HG03045 (cell line): ENCODE measurements at regions not wholly inside any gene's neighbourhood (a gene's known extent, or its start where the extent isn't known, plus 50 kb on each side); places are given as distances from the start of the nearest gene placed in this dataset.
"Not testable (repeated sequence)": the region's sequence is repeated elsewhere in the genome, so short reads cannot be mapped to it uniquely, and the experiment has no call there.

Source experiments
- ATAC-seq: cut with Tn5 transposase; IDR thresholded peaks from one replicate; pipeline ENCODE4 v1.9.1; 2021; ENCODE audit warnings: mild to moderate bottlenecking, moderate library complexity; ENCODE audit not compliant: unreplicated experiment

DNA sequence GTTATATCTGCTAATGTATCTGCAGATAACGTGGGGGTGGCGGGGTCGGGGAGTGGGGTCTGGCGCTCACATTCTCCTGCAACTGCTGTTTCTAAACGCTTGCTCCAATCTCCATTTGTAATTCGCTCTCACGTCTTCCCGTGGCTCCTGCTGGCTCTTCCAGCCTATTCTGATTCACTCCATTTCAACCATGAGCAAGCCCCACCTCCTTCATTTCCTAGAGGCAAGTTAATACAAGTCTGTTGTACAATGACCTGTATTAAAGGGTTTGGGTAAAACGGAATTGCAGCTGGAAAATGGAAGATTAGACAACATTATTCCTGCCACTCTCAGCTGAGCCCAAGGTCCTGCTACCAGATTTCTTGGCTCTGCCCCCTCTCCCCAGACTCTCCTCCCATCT is 132.3 kb downstream of the CSNK2A3 start:
- no peak for ATAC-seq

DNA sequence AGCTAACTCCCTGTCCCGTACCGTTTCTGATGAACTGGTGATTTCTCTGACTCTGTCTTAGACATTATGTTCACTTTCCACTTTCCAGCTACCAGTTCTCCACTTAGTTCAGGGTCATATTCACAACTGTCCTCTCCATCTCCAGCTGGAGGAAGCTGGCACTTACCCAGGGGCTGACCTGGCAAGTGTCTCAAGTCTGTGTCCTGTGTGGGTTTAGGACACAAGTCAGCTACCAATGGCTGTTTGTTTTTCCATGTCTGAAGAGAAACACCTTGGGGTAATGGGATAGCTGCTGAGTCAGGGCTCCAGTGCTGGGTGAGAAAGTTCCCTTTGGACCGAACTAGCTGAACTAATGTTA is 134.4 kb downstream of the CSNK2A3 start:
- ATAC-seq, result no peak

DNA sequence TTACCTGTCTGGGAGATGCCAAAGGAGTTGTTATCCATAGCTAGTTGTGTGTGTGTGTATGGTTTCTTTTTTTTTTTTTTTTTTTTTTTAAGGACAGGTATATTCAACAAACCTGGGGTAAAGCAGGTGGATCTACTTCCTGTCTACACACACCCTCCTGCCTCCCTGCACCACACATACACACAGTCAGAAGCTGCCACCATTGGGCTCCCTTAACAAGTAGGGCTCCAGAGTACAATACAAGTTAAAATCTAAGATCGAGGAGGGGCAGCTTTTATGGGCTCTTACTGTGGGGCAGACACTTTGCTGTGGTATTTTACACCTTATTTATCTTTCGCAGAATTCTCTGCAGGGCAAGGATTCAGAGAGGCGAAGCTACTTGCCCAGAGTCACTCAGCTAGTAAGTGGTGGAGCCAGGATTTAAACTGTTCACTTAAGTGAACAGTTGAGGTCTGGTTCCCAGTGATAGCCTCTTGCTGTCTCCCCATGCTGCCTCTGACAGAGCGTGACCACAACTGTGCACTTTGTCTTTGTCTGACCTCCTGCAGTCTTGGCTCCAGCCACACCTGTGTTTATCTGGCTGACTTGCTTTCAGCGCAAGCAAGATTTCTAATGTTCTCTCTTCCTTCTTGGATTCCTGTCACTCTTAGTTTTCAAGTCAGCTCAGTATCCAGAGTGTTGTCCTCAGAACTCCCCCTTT is 135.0 kb downstream of the CSNK2A3 start:
- ATAC-seq, result no peak

DNA sequence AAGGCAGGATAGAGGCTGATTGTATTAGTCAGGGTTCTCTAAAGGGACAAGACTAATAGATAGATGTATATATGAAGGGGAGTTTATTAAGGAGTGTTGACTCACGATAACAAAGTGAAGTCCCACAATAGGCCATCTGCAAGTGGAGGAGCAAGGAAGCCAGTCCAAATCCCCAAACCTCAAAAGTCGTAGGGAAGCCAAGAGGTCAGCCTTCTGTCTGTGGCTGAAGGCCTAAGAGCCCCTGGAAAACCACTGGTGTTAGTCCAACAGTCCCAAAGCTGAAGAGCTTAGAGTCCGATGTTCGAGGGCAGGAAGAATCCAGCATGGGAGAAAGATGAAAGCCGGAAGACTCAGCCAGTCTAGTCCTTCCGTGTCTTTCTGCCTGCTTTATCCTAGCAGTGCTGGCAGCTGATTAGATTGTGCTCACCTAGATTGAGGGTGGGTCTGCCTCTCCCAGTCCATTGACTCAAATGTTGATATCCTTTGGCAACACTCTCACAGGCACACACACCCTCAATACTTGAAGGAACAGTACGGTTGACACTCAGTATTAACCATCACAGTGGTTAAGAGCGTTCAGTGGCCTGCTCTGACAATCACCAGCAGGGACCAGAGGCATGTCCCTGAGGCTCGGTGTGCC is 135.6 kb downstream of the CSNK2A3 start:
- no peak for ATAC-seq

DNA sequence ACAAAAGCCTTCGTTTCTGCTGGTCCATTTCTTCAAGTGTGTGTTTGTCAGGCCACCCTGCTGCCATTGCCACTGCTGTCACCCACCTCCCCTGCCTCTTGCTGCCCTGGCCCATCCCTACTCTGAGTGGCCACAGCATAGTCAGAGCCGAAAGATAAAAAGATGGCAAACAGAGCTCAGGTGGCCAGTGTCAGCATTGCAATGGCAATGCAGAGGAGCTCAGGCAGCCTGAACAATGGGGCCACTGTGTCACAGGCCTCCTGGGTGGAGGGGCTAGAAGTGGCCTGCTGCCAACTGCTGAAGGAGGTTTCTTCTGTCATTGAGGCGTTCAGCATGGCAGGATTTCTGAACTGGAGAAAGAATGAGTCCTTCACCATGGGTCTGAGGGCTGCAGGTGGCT is 137.1 kb downstream of the CSNK2A3 start:
- no peak for ATAC-seq

DNA sequence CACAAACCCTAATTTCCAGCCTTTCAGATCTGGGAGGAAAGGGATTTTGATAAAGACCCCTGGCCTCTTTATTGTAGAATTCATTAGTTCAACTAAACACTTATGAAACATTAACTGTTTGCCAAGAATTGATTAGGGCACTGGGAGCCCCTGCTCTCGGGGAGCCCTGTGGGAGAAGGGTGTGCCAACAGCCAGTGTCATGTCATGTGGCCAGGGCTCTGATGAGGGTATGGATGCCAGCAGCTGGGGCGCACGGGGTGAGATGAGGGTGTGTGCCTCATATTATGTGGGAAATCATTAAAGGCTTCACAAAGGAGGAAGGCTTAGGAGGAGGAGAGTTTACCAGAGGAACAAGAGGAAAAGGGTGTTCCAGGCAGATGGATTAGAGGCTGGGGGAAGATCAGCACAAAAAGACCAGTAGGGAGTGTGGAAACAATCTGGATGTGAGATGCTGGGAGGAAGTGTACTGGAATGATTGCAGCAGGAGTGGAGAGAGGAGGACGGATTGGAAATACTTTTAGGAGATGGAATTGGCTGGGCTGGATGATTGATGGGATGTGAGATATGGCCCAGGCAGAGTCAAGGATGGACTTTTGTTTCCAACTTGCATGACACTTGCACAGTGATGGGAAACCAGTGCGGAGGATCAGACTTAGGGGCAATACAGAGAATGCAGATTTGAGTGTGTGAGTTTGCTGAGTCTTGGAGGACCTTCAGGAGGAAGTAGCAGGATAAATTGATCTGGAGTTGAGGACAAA is 137.8 kb downstream of the CSNK2A3 start:
- no peak for ATAC-seq

DNA sequence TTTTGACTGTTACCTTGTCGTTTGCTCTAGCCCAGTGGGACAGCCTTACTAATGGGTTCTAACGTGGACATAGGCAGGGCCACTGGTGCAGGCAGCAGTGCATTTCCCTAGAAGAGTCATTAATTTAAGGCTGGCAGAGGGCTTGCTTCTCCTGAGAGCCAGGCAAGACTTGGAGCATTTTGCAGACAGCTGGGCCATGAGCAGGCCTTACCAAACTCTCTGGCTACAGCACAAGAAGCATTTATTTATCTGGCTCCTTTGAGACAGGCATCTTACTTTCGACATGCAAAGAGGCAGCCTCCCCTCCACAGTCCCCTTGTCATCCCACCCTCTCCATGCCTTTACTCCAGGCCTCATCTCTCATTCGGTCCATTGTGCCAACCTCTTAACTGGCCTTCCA is 139.9 kb downstream of the CSNK2A3 start:
- no peak for ATAC-seq

DNA sequence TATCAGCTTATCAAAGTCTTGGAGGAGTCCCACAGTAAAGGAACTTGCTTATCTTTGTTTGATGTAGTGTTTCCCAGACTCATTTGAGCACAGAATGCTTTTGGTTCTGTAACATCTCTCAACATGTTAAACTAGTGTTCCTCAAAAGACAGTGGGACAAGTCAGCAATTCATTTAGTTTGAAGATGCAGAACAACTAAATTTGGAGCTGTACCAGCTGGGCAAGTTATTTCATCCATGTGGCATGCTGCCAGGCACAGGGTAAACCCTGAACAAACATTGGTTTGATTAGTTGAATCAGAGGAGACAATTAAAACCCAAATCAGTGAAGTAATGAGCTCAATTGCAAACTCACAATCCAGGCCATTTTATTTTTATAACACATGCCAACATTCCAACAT is 141.2 kb downstream of the CSNK2A3 start:
- no peak for ATAC-seq

DNA sequence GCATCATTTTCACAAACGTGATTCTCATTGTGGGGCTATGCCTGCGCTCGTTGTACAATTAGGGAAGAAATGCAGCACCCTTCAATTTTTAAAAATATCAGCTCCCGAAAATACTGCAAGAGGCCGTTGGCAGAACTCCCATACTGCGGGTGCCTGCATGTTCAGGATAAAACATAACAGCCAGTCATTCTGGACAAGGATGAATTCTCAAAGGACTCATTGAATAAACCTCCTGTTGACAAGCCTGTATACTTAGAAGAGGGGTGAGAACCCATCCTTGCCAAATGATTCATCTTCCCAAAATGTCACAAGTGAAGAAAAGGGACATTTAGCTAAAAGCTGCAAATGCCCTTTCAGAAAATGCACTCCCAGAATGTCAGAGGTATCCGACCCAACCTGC is 141.9 kb downstream of the CSNK2A3 start:
- no peak for ATAC-seq

DNA sequence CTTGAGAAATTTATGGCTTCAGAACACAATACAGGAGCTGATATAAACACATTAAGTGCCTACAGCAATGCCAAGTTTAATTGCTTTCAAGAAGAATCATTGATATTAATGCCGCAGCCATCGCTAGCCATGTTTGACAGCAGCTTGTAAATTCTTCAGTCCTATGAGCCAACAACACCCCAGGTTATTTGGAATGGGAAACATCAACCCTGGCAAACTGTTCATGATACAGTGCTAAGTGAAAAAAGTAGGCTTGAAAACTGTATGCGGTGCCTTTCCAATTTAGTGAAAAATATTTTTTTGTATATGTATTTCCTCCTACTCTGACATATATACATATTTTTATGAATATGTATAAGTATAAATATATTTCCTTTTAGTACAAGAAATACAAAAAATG is 142.6 kb downstream of the CSNK2A3 start:
- ATAC-seq, result no peak

DNA sequence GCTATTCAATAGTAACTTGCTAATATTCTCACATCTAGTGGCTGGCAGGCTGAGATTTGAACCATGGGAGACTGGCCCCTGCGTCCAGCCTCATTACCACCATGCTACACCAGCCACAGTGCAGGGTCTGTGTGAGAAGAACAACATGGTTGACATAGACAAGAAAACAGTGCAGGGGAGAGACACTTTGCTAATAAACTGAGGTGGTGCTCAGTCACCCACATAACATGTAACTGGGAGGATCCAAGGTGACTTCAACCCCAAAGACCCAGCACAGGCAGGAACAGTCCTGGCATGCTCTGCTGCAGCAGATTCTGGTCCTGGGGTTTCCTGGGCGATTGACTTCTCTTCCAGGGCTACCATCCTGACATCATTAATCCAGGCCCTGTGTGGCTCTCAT is 143.1 kb downstream of the CSNK2A3 start:
- no peak for ATAC-seq

DNA sequence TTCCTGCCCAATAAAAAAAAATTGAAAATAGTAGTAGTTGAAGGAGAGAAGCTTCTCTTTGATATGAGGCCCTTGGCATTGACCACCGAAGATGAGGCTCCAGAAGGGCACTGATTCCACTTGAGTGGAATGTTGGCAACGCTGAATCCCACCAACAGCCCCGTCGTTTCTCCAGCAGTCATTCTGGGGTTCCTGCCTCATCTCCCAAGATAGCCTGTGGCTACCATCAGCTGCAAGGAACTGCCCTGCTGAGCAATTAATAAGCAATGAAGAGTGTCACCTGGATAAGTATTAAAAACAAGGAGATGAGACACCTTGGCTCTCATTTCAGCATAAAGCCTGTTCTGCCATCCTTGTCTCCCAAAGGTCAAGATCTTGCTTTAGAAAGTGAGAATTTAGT is 144.1 kb downstream of the CSNK2A3 start:
- no peak for ATAC-seq

DNA sequence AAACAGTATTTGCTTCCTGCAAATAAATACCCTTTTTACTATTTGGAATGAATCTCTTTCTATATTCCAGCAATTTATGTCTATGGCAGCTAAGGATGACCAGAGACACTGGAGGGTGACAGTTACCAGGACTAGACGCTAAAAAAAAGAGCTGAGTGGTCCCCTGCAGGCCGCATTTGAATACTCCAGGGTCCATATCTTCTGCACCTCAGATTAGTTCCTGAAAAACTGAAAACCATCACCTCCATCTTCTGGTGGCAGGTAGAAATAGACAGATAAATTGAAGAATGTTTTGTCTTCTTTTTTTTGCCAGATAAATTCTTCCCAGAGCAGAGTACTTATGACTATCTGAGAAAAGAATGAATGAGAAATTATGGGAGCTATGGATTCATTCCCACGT is 145.6 kb downstream of the CSNK2A3 start:
- ATAC-seq, result no peak

DNA sequence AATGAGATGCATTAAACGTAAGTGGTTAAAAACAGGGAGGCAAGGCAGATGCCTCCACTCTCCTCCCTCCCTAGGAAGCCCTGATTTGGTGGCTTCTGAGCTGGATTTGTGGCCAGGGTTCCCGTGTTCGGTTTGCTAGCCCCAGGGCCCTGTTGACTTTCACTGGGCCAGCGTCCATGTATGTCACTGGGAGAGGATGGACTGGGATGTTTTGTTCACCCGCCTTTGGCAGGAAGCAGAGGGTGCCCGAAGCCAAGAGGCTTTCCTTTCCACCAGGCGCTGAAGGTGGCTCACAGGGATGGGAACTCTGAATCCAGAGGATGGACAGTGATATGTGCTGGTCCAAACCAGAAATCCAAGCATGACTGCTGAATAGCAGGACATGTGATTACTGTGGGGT is 146.6 kb downstream of the CSNK2A3 start:
- no peak for ATAC-seq

DNA sequence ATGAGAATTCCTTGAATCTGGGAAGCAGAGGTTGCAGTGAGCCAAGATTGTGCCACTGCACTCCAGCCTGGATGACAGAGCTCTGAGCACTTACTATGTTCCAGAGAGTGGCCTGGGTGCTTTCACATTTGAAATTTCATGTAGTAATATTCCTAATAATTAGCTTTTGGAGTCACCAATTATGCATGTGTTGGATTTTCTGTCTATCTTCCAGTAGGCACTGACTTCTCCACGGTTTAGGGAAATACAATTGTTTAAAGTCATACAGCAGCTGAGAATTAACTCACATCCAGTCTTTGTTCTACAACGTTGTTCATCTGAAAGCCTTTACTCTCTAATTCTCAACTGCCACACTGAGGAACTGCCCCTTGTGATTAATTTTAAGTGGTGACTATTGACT is 150.2 kb downstream of the CSNK2A3 start:
- ATAC-seq, result no peak

DNA sequence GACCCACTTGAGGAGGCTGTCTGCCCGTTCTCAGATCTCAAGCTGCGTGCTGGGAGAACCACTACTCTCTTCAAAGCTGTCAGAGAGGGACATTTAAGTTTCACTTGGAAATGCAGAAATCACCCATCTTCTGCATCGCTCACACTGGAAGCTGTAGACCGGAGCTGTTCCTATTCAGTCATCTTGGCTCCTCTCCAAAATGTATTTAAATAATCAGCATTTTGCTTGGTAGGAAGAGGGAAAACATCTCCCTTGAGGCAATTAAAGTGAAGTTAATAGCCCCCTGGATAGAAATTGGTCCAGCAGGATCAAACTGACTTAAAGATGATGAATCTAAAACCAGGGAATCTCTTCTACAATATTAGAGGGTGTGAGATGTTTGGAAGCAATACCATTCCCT is 151.7 kb downstream of the CSNK2A3 start:
- not testable (repeated sequence) for ATAC-seq

DNA sequence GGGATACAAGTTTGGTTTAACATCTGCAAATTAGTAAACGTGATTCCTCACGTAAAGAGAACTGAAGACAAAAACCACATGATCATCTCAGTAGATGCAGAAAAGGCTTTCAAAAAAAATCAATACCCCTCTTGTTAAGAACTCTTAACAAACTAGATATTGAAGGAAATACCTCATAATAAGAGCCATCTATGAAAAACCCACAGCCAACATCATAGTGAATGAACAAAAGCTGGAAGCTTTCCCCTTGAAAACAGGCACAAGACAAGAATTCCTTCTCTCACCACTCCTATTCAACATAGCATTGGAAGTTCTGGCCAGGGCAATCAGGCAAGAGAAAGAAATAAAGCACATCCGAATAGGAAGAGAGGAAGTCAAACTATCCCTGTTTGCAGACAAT is 160.5 kb downstream of the CSNK2A3 start:
- ATAC-seq, result no peak

DNA sequence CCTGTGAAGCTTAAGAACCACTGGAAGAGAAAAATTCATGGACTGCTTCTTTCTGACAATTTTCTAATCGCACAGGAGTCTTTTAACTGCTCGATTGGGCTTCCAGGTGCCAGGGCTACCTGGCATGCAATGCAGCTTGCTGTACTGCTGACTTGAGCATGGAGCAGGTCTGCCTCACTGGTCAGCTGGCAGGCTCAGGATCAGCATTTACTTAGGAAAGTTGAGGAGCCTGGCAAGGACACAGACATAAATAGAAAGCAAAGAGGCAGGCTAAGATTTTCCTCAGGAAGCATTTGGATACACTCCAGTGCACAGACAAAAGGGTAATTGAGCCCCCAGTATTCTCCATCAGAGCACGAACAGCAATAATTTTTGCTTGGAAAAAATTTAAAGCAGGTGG is 163.5 kb downstream of the CSNK2A3 start:
- no peak for ATAC-seq

DNA sequence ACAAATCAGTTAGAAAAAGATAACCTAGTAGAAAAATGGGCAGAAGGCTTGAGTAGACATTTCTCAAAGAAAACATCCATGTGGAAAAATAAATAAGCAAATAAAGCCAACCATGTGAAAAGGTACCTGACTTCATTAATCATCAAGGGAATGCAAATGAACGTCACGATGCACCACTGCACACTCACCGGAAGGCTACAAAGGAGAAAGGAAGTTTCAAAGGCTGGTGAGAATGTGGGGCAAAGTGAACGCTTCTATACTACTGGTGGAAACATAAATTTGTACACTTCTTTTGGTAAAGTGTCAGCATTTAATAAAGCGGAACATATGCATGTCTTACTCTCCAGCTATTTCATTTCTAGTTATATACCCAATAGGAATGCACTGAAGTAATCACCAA is 166.8 kb downstream of the CSNK2A3 start:
- ATAC-seq, result no peak

DNA sequence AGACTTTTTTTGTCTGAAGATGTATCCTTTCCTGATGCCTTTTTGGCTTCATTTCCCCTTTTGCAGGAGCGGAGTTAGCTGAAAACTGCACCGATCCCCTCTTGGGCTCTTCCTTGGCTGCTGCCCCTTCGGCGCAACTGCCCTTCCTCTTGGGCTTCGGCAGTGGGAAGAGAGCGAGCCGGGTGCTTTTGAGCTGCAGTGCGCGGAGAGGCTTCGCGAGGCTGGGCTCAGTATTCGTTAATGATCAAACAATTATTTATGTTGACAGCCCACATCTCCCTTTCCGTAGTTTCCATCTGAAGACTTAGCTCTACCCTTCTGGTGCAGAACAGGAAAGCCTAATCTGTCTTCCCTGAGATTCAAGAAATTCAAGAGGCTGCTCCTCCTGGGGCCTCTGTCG is 170.8 kb downstream of the CSNK2A3 start:
- ATAC-seq, result no peak

DNA sequence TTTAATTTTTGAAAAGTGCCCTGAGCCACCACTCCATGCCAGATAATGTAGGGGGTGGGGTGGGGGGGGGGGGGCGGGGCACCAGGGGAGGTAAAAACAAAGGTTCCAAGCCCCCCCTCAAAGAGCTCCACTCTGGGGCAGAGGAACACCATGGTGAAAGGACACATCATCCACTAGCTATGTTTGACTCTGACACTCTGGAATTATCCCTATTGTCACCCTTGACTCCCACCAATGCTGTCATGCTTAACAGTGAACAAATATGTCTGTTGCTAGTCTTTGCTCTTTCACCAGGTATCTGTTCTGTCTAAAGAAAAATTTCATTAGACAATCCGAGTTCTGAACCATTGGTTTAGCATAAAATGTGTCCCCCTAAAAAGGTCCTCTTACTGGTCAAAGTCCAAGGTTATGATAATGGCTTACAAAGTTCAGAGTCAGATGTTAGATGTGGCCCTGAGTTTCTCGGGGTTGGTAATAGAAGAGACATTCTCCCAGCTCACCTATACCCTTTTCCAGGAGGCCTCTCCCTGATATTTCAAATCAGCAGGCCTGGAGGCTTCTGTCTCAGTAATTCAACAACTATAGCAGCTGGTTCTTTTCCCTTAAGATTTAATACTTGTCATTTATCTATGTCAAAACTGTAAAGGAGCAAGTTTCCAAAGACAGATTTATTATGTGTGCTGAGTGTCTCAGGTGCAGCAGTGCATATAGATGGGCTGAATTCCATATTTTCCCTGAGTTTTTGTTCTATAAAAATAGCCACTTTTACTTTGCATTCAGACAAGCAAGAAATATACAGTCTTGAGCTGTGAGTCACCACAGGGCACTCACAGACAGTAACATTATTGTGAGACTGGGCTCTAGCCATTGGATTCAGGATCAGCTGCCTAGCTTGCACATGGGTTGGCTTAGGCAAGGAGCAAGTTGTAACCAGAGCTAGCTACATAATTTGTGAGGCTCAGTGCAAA is 174.1 kb downstream of the CSNK2A3 start:
- no peak for ATAC-seq
